ENCODE measurements at regions not wholly inside any gene's neighbourhood (a gene's known extent, or its start where the extent isn't known, plus 50 kb on each side); places are given as distances from the start of the nearest gene placed in this dataset.
"Not testable (repeated sequence)": the region's sequence is repeated elsewhere in the genome, so short reads cannot be mapped to it uniquely, and the experiment has no call there.

- no peak for DNase-seq
These were observed 294.3 kb downstream of the RPS24 start for GRCh38 chr10:78327778-78328591.

- no peak for DNase-seq
These were observed 295.1 kb downstream of the RPS24 start for GRCh38 chr10:78328592-78329404.

- no peak for DNase-seq
These were observed 297.2 kb downstream of the RPS24 start for GRCh38 chr10:78330884-78331283.

- no peak for DNase-seq
These were observed 297.8 kb downstream of the RPS24 start for GRCh38 chr10:78331391-78331922.

GRCh38 chr10:78332012-78332411 is 298.3 kb downstream of the RPS24 start:
- no peak for DNase-seq

GRCh38 chr10:78332657-78333056 is 299.0 kb downstream of the RPS24 start:
- no peak for DNase-seq

GRCh38 chr10:78333362-78334143 is 299.9 kb downstream of the RPS24 start:
- no peak for DNase-seq

GRCh38 chr10:78335371-78335690 is 301.7 kb downstream of the RPS24 start:
- no peak for DNase-seq

- no peak for DNase-seq
These were observed 302.2 kb downstream of the RPS24 start for GRCh38 chr10:78335691-78336401.

- no peak for DNase-seq
These were observed 302.7 kb downstream of the RPS24 start for GRCh38 chr10:78336402-78336791.

- DNase-seq, result no peak
These were observed 303.4 kb downstream of the RPS24 start for GRCh38 chr10:78337016-78337415.

- no peak for DNase-seq
These were observed 304.2 kb downstream of the RPS24 start for GRCh38 chr10:78337646-78338391.

GRCh38 chr10:78338717-78339116 is 305.1 kb downstream of the RPS24 start:
- DNase-seq, result no peak

GRCh38 chr10:78339251-78339650 is 305.6 kb downstream of the RPS24 start:
- no peak for DNase-seq

GRCh38 chr10:78341953-78342614 is 308.4 kb downstream of the RPS24 start:
- no peak for DNase-seq

- no peak for DNase-seq
These were observed 309.4 kb downstream of the RPS24 start for GRCh38 chr10:78342827-78343653.

- not testable (repeated sequence) for DNase-seq
These were observed 310.6 kb downstream of the RPS24 start for GRCh38 chr10:78344257-78344656.

GRCh38 chr10:78345515-78345914 is 311.9 kb downstream of the RPS24 start:
- not testable (repeated sequence) for DNase-seq

GRCh38 chr10:78346721-78347120 is 313.1 kb downstream of the RPS24 start:
- no peak for DNase-seq

All from activated T-cell treated with anti-CD3 and anti-CD28 coated beads for 4 hours (primary cell).